GM19351 (cell line): ENCODE measurements at regions not wholly inside any gene's neighbourhood (a gene's known extent, or its start where the extent isn't known, plus 50 kb on each side); places are given as distances from the start of the nearest gene placed in this dataset.

Source experiments
- ATAC-seq: cut with Tn5 transposase; IDR thresholded peaks from one replicate; pipeline ENCODE4 v1.9.1; 2021; ENCODE audit warnings: mild to moderate bottlenecking, moderate library complexity; ENCODE audit not compliant: unreplicated experiment

DNA sequence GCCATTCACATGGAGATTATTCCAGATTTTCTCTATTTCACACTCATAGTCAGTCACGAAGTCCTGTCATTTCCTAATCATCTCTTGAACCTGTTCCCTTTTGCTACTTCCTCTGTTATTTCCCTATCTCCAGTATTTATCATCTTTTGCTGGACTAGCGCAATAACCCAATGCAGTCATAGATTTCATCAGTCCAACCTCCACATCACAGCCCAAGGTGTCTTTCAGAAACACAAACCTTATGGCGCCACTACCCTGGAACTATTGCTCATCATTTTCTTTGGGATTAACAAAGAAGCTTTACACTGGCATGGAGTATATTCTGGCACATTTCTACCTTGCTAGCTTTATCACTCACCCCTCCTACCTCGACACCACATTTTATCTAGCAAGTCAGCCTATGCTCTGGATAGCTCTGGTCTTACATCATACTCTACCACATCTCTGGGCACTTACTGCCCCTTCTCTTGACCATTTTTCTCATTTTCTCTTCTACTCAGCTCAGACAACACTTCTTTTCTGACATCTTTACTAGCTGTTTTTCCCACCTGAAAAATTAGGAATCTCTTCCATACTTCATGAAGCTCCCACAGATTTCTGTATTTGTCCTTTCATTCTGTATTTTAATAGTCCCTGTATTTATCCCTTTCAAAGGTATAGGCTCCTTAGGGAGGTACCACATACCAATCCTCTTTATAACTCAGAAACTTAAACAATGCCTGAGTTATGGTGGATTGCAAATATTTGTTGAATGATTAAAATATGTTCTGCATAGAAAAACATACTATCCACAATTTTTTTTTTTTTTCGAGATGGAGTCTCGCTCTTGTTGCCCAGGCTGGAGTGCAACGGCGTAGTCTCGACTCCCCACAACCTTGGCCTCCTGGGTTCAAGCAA is 534.7 kb downstream of the KLF12 start:
- ATAC-seq = no peak

GRCh38 chr13:73598020-73598712 is 536.0 kb downstream of the KLF12 start:
- ATAC-seq = no peak

- ATAC-seq = no peak
Measured at GRCh38 chr13:73596382-73596781, 537.6 kb downstream of the KLF5 start.

GRCh38 chr13:73593199-73593765 is 534.5 kb downstream of the KLF5 start:
- no peak for ATAC-seq

- ATAC-seq = no peak
Measured at GRCh38 chr13:73591861-73592260, 533.1 kb downstream of the KLF5 start.

GRCh38 chr13:73590795-73591194 is 532.0 kb downstream of the KLF5 start:
- ATAC-seq = no peak

GRCh38 chr13:73585236-73585635 is 526.4 kb downstream of the KLF5 start:
- ATAC-seq = no peak

GRCh38 chr13:73583331-73583730 is 524.5 kb downstream of the KLF5 start:
- ATAC-seq = no peak

DNA sequence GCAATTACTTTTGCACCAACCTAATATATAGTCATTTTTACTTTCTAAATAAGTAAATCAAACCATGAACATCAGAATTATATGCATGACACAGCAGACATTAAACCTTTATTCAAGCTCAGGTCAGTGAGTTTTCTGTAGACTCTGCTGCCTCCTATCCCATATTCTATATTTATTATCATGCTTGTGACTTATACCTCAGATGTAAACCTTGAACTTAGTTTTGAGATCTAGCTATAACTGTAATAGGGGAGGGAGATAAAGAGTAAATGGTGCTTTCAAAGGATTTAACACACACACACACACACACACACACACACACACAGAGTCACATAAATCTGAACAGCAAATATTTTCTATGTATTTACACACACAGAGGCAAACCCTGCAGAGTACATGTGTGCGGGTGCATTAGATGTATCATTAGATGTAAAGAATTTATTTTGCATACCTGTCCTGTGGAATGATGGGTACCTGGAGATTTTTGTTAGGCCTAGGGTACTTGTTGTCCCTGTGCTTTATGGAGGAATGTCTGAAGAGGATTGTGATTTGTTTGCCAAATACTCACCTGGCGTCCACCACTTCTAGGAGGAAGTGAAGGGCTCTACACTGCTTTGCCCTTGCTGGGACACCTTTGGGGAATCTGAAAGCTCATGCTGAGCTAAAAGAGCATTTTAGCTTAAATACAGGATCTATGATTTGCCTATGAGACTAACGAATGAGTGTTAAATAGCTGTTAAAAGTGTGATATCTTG is 521.9 kb downstream of the KLF5 start:
- no peak for ATAC-seq

DNA sequence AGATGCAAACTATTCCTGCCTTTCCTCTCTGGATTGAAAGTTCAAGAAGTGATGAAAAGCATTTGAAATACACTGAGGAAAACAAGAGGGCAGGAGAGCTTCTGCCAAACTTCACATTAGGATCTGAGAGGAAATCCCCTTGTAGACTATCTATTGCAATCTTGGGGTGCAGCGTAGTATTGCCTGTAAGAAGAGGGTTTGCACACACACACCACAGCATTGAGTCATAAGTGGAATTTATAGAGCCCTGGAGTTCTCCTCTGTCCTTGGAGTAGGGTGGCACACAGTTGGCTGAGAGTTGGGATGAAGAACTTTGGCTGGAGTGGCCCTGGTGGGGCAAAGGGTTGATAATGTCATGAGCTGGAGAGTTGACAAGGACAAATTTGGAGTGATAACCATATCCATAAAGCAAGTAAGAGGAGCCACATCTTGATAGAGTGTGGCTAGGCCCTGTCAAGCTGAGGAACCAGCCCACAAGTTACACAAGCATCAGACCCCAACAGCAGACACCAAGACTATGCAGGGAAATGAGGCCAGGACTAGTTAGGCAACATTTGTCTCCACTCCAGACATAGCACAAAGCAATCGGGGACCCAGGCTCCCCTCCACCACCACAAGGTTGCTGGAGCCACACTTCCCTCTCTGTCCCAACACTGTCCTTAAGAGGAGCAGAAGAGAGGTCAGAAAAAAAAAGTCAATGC is 520.9 kb downstream of the KLF5 start:
- no peak for ATAC-seq

GRCh38 chr13:73578251-73578875 is 519.6 kb downstream of the KLF5 start:
- ATAC-seq = no peak

- no peak for ATAC-seq
Measured at GRCh38 chr13:73576291-73576690, 517.5 kb downstream of the KLF5 start.

DNA sequence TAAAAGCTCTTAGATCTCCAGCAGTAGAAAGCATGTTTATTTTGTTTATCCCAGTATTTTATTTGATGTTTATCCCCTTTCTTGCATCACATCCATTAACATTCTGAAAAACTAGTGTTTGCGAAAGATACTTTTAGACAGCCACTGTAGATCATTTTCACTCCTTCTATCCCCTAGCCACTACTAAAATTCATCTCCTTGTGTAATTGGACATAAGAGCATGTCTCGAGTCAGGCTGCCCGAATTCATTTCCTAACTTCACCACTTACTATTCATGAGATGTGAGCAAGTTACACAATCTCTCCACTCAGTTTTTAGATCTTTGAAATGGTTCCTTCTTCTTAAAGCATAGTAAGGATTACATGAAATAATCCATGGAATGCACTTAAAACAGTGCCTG is 514.0 kb downstream of the KLF5 start:
- ATAC-seq = no peak

GRCh38 chr13:73571376-73571775 is 512.6 kb downstream of the KLF5 start:
- no peak for ATAC-seq

GRCh38 chr13:73556902-73557301 is 498.1 kb downstream of the KLF5 start:
- ATAC-seq = no peak

DNA sequence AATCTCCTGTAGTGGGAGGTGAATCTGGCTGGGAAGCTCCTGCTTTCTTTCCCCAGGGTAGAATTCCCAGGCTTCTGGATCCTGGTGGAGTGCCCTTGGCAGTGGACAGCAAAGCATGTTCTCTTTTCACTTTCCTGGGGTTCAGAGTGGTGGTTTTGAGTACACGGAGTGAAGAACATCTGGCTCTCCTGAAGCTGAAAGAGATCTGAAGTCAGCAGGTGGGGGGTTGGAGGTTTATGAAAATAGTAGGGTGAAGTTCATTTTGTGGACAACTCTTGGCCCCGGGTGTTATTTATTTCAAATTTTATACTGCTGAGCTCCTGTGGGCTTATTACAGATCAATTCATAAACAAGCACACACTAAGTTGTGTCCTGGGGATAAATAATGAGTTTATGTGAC is 497.3 kb downstream of the KLF5 start:
- ATAC-seq = no peak

GRCh38 chr13:73551736-73552135 is 492.9 kb downstream of the KLF5 start:
- no peak for ATAC-seq

DNA sequence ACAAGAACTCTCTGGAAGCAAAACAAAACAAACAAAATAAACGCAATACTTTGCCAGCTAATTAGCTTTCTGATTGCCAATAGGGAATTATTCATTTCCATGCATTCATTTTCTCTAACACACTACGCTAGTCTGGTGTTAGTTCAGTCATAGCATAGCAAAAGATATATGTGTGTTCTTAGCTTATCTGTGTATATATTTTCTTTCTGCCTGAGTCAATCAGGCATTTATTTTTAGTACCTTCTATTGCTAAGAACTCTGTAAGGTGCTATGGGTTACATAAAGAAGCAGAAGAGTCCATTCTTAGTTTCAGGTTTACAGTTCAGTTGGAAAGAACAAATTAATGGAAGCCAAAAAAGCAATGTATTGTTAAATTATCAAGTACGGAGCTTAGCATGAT is 490.9 kb downstream of the KLF5 start:
- no peak for ATAC-seq

DNA sequence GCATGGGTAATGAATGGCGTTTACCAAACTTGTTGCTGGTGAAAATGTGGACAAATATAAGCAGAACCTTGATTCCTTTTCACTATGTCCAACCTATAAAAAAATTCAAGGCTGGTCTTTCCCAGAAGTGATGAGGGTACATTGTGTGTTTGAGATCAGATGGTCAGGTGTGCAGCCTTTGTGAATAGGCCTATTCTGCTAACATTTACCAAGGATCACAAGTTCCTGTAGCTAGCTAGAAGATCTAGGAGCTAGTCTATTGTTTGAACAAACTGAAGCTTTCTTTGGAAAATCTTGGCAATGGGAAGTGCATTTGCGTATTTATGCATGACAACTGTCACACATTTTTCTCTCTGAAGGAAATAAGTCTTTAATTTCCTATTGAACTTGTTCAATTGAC is 489.6 kb downstream of the KLF5 start:
- no peak for ATAC-seq

GRCh38 chr13:73547239-73547638 is 488.4 kb downstream of the KLF5 start:
- no peak for ATAC-seq
